Ovary (tissue), 7 donors: ENCODE measurements at regions not wholly inside any gene's neighbourhood (a gene's known extent, or its start where the extent isn't known, plus 50 kb on each side); places are given as distances from the start of the nearest gene placed in this dataset.

Source experiments
- DNase-seq, 5 donors: peaks; one replicate each; pipeline ENCODE4 v3.0.0-alpha.2; 2019 to 2020
- H3K27ac ChIP-seq, 2 donors: fragments of 200-600 bp; one replicate each; pipeline versions ENCODE4 v1.5.1 to v1.8.0; 2019 to 2022
- H3K27me3 ChIP-seq: fragments of 200-600 bp; one replicate; pipeline ENCODE4 v1.8.0; 2022
- H3K36me3 ChIP-seq: fragments of 200-600 bp; sonication (generic); one replicate; pipeline ENCODE4 v1.5.1; 2019
- H3K4me1 ChIP-seq: one replicate; pipeline ENCODE4 v1.8.1; 2013; ENCODE audit warnings: mild to moderate bottlenecking, moderate library complexity; ENCODE audit not compliant: insufficient read depth
- H3K4me3 ChIP-seq: fragments of 200-600 bp; sonication (generic); one replicate; pipeline ENCODE4 v1.5.1; 2017
- H3K9me3 ChIP-seq, 2 donors: fragments of 200-600 bp in 1 of 2; sonication (generic) in 1 of 2; one replicate each; pipeline versions ENCODE4 v1.5.1 to v1.8.1; 2013 to 2019; ENCODE audit warnings: mild to moderate bottlenecking in 1 of 2, moderate library complexity in 1 of 2
- EP300 ChIP-seq: sonication (generic); formaldehyde crosslinking; IDR thresholded peaks from one replicate; pipeline ENCODE4 v1.6.1; 2017; ENCODE audit warnings: antibody characterized with exemption
- POLR2A ChIP-seq: fragments of 450-650 bp; IDR thresholded peaks from one replicate; pipeline ENCODE4 v1.6.1; 2017; ENCODE audit warnings: antibody characterized with exemption, mild to moderate bottlenecking, moderate library complexity
- WGBS, 3 donors: extraction: QIAGEN DNeasy Blood & Tissue Kit in 1 of 3; methylation state at CpG; one replicate each; pipeline versions ENCODE4 v1.1.5 to v1.1.7; 2013 to 2017; 5-methylcytosine and 5-hydroxymethylcytosine counted together
- intact Hi-C, 4 donors: fragments of 100-400 bp; cut with DNase I; formaldehyde crosslinking; loops; one replicate each; pipeline versions ENCODE4 v1.11.0 to v1.15.1; 2022 to 2023
- TF ChIP-seq, protein P1 (sequence below), 3 donors: fragments of 450-650 bp in 2 of 3; fragments of 200-600 bp in 1 of 3; IDR thresholded peaks; one replicate each; pipeline versions ENCODE4 v1.5.1 to v1.8.0; 2016 to 2022; ENCODE audit warnings: antibody characterized with exemption in 3 of 3, mild to moderate bottlenecking in 1 of 3
- donor health status: DM: no; HTN: no; CAD: no; lungs with moderate emphysema.
- donor health status: DM: no; HTN: no; CAD: no.
- donor health status: Bipolar disorder and iron deficiency.
- donor health status: DM: no; HTN: no; CAD: no.
- donor health status: DM: yes; HTN: yes; CAD: no.

DNA sequence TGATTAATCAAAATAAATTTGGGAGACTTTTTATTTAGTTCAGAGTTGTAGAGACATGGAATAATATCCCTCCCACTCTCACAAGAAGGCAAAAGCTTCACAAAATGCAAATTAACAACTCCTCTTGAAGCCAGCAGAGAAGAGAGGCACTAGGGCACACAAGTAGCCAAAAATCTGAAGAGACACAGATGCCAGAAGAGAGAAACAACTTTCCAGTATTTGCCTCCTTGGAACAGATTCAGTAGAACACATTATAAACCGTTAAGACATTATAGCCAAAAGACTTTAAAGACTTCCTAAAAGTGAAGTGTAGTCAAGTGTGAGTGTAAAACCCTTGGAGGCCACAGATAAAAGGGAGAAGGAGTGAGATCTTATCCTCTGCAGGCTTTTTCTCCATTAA, 1024.9 kb upstream of the ADGRL3 start:
- no peak for DNase-seq
- Histone ChIP-seq H3K4me1 (no peaks in the 10 kb centered on the region), H3K4me3 (no peak overlapping the region), H3K9me3 (no peaks in the 10 kb centered on the region), H3K27me3 (no peaks in the 10 kb centered on the region), H3K27ac (no peak overlapping the region), H3K36me3 (no peaks in the 10 kb centered on the region)
- intact Hi-C loops, result no loop called here
- TF ChIP-seq POLR2A (no peak), EP300 (no peak)
- TF ChIP-seq, protein P1, sequence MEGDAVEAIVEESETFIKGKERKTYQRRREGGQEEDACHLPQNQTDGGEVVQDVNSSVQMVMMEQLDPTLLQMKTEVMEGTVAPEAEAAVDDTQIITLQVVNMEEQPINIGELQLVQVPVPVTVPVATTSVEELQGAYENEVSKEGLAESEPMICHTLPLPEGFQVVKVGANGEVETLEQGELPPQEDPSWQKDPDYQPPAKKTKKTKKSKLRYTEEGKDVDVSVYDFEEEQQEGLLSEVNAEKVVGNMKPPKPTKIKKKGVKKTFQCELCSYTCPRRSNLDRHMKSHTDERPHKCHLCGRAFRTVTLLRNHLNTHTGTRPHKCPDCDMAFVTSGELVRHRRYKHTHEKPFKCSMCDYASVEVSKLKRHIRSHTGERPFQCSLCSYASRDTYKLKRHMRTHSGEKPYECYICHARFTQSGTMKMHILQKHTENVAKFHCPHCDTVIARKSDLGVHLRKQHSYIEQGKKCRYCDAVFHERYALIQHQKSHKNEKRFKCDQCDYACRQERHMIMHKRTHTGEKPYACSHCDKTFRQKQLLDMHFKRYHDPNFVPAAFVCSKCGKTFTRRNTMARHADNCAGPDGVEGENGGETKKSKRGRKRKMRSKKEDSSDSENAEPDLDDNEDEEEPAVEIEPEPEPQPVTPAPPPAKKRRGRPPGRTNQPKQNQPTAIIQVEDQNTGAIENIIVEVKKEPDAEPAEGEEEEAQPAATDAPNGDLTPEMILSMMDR (IDR thresholded peaks at IDR 0.05), result no peak
- WGBS, 3 donors, result 60 to 69% (median 62%) methylated on average over 1 of the region's 1 CpG

DNA sequence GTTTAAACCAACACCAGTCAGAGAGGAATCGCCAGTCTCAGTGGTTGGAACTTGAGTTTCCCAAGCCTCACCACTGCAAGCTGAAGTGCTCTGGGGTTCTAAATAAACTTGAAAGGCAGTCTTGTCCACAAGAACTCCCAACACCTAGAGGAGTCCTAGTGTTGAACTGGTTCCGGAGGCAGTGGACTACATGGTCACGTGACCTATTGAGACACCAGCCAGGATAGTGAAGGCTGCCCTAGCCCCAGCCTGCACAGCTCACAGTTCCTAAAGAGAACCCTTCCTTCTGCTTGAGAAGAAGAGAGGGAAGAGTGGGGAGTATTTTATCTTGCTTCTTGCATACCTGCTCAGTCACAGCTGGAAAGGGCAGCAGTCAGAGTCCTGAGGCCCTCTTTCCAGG, 1012.7 kb upstream of the ADGRL3 start:
- no peak overlapping the region for H3K27ac ChIP-seq
- H3K36me3 ChIP-seq, result no peaks in the 10 kb centered on the region
- H3K9me3 ChIP-seq, result no peaks in the 10 kb centered on the region
- intact Hi-C loops, result no loop called here
- TF ChIP-seq POLR2A, result no peak
- TF ChIP-seq, protein P1 (IDR thresholded peaks at IDR 0.05), result no peak
- TF ChIP-seq EP300, result no peak
- no peak overlapping the region for H3K4me3 ChIP-seq
- no peaks in the 10 kb centered on the region for H3K27me3 ChIP-seq
- DNase-seq, result no peak
- H3K4me1 ChIP-seq, result no peaks in the 10 kb centered on the region
- 94 to 98% (median 95%) methylated on average over 3 of the region's 3 CpGs for WGBS, 3 donors

DNA sequence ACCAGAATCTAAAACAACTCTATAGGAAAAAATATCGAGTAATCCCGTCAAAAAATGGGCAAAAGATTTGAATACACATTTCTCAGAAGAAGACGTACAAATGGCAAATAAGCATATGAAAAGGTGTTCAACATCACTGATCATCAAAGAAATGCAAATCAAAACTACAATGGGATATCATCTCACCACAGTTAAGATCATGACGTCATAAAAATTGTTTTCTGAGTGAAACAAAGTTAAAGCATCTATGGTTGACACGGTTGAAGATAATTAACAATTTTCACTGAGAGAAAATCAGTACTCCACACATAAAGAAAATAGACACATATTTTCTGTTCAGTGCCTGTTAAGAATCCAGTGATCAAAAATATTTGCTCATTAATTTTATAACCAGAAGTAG, 1010.8 kb upstream of the ADGRL3 start:
- no peak for DNase-seq
- 82 to 87% (median 83%) methylated on average over 5 of the region's 5 CpGs for WGBS, 3 donors
- H3K27ac ChIP-seq, result no peak overlapping the region
- intact Hi-C loops, result no loop called here
- H3K36me3 ChIP-seq, result no peaks in the 10 kb centered on the region
- no peaks in the 10 kb centered on the region for H3K4me1 ChIP-seq
- TF ChIP-seq EP300, result no peak
- no peak for TF ChIP-seq POLR2A
- TF ChIP-seq, protein P1 (IDR thresholded peaks at IDR 0.05), result no peak
- no peaks in the 10 kb centered on the region for H3K9me3 ChIP-seq
- H3K27me3 ChIP-seq, result no peaks in the 10 kb centered on the region
- no peak overlapping the region for H3K4me3 ChIP-seq

DNA sequence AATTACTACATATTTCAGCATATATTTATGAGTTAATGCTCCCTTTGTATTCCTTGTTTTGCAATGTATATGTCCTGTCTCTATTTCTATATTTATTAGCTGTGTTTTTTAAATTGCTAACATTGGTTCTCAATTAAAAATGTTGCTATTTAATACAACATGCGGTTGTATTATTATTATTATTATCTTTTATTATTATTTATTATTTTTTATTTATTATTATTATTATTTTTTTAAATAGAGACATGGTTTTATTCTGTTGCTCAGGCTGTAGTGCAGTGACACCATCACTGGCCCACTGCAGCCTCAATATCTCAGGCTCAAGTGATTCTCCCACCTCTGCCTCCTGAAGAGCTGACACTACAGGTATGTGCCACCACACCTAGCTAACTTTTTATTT, 1005.9 kb upstream of the ADGRL3 start:
- 73 to 95% (median 82%) methylated on average over 1 of the region's 1 CpG for WGBS, 3 donors
- H3K4me1 ChIP-seq, result no peaks in the 10 kb centered on the region
- no peaks in the 10 kb centered on the region for H3K27me3 ChIP-seq
- no peak overlapping the region for H3K27ac ChIP-seq
- TF ChIP-seq POLR2A (no peak), EP300 (no peak)
- TF ChIP-seq, protein P1 (IDR thresholded peaks at IDR 0.05), result no peak
- intact Hi-C loops, result no loop called here
- H3K9me3 ChIP-seq, result no peaks in the 10 kb centered on the region
- H3K4me3 ChIP-seq, result no peak overlapping the region
- DNase-seq, result no peak
- H3K36me3 ChIP-seq, result no peaks in the 10 kb centered on the region

DNA sequence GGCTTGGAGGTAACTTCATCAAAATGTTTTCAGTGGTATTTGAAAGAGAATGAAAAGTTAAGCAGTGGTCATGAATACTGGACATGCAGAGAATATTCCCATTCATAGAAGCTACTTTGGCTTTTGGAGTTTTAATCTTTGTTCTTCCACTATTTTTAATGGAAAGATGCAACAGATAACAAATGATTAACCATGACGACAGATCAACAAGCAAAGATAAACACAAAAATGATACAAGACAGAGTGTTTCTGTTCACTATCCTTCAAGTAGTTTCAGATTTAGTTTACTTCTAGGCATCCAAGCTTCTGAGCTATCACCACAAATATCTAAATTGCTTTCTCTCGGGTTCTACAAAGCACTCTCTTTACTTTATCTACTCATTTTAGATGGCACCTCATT, 1004.9 kb upstream of the ADGRL3 start:
- Histone ChIP-seq H3K27me3 (peaks cover 3% of the 10 kb centered on the region), H3K36me3 (no peaks in the 10 kb centered on the region), H3K4me1 (no peaks in the 10 kb centered on the region), H3K9me3 (no peaks in the 10 kb centered on the region), H3K27ac (no peak overlapping the region), H3K4me3 (no peak overlapping the region)
- 45 to 66% (median 54%) methylated on average over 2 of the region's 2 CpGs for WGBS, 3 donors
- intact Hi-C loops, result no loop called here
- TF ChIP-seq POLR2A, result no peak
- TF ChIP-seq, protein P1 (IDR thresholded peaks at IDR 0.05), result no peak
- TF ChIP-seq EP300, result no peak
- no peak for DNase-seq
